Erythroblast (primary cell): ENCODE measurements at regions not wholly inside any gene's neighbourhood (a gene's known extent, or its start where the extent isn't known, plus 50 kb on each side); places are given as distances from the start of the nearest gene placed in this dataset.

Source experiments
- GATA1 ChIP-seq: IDR thresholded peaks from 2 replicates; pipeline ENCODE4 v1.6.1; 2011; ENCODE audit warnings: low read depth, mild to moderate bottlenecking, control low read depth, low read length, moderate library complexity
- POLR2A ChIP-seq: IDR thresholded peaks from 2 replicates; pipeline ENCODE4 v1.6.1; 2011; ENCODE audit warnings: mild to moderate bottlenecking, low read length

DNA sequence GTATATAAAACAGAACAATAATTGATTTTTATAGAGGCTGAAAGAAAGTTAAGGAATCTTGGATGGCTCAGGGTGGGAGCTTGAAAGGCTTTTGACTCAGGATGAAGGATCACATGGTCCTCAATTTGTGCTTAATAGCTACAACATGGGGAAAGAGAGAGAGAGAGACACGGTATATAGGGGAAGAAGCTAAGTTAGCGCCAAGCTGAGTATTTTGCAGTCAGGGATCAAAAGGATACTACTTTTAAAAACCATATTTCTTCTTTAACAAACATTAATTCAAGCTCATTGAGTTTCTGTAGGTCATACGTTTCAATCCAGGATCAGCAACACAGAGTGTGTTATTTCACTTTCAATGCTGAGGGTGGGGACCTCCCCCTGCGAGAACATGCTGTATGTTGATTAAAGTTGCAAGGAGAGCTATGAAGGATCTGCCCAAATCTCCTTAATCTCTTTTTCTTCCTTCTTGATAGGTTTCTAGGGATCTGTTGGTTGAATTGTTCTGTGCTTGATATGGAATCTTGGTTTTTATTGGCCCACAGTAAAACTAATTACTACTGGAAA lies 133.1 kb upstream of the NUDT4 start:
- TF ChIP-seq POLR2A: no peak
- no peak for TF ChIP-seq GATA1
